ENCODE measurements at regions not wholly inside any gene's neighbourhood (a gene's known extent, or its start where the extent isn't known, plus 50 kb on each side); places are given as distances from the start of the nearest gene placed in this dataset.

DNA sequence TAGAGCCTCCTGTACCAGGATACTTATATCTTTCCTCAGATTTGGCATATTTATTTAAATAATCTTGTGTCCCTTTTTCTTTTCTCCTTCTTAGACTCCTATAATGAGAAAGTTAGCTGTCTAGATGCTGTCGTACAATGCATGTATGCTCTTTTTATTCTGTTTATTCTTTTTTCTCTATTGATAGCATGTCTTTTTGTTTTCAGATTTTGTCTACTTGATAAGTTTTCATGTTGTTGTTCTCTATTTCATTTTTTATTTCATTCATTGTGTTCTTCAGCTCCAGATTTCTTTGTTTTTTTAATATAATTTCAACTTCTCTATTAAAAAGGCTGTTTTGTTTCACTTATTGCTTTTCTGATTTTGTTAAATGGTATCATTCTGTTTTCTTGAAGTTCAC, 674.3 kb upstream of the POU3F3 start:
- TF ChIP-seq ISL1 (CRISPR knock-in tag; IDR thresholded peaks at IDR 0.05) (no peak), OSR1 (CRISPR knock-in tag; IDR thresholded peaks at IDR 0.05) (no peak), TCF4 (CRISPR knock-in tag; IDR thresholded peaks at IDR 0.05; ENCODE audit: borderline replicate concordance) (no peak), CSDC2 (CRISPR knock-in tag; IDR thresholded peaks at IDR 0.05) (no peak)
- TF ChIP-seq, protein P1, sequence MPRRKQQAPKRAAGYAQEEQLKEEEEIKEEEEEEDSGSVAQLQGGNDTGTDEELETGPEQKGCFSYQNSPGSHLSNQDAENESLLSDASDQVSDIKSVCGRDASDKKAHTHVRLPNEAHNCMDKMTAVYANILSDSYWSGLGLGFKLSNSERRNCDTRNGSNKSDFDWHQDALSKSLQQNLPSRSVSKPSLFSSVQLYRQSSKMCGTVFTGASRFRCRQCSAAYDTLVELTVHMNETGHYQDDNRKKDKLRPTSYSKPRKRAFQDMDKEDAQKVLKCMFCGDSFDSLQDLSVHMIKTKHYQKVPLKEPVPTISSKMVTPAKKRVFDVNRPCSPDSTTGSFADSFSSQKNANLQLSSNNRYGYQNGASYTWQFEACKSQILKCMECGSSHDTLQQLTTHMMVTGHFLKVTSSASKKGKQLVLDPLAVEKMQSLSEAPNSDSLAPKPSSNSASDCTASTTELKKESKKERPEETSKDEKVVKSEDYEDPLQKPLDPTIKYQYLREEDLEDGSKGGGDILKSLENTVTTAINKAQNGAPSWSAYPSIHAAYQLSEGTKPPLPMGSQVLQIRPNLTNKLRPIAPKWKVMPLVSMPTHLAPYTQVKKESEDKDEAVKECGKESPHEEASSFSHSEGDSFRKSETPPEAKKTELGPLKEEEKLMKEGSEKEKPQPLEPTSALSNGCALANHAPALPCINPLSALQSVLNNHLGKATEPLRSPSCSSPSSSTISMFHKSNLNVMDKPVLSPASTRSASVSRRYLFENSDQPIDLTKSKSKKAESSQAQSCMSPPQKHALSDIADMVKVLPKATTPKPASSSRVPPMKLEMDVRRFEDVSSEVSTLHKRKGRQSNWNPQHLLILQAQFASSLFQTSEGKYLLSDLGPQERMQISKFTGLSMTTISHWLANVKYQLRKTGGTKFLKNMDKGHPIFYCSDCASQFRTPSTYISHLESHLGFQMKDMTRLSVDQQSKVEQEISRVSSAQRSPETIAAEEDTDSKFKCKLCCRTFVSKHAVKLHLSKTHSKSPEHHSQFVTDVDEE (CRISPR knock-in tag; IDR thresholded peaks at IDR 0.05) = no peak
- ATAC-seq = no peak

DNA sequence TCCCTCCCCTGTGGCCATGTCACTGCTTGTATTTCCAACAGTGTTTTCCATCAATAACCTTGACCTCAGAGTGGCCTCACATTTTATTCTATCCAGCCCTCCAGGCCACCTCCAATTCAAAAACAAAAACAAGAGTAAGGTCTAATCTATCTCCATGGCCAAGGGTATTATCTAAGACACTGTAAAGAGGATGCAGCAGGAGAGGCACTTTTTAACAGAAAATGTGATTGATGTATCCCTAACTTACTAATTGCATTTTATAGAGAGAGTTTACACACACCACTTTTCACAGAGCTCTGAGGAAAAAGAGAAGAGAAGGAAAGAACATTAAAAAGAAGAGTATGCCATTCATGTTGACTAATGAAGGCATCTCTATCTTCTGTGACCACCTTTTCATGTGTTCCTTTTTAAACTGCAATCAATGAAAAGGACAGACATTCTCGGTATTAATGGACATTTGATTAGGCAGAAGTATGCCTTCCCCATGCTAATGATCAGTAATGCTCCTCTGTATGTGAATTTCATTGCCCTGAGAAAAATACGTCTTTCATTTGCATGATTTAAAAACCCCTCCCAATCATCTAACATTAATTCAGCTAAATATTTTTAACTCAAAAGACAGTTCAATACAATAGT, 653.3 kb upstream of the POU3F3 start:
- no peak for ATAC-seq
- TF ChIP-seq ZFP30 (CRISPR knock-in tag; IDR thresholded peaks at IDR 0.05) (no peak), ARNTL (CRISPR knock-in tag; IDR thresholded peaks at IDR 0.05; ENCODE audit: borderline replicate concordance, low read depth) (no peak), RARB (CRISPR knock-in tag; IDR thresholded peaks at IDR 0.05) (no peak), ZC3H10 (CRISPR knock-in tag; IDR thresholded peaks at IDR 0.05) (no peak), GLIS3 (CRISPR knock-in tag; IDR thresholded peaks at IDR 0.05) (no peak), SNAI2 (CRISPR knock-in tag; IDR thresholded peaks at IDR 0.05) (no peak), TOX (CRISPR knock-in tag; IDR thresholded peaks at IDR 0.05; ENCODE audit: borderline replicate concordance) (no peak), ZFP3 (CRISPR knock-in tag; IDR thresholded peaks at IDR 0.05) (no peak), ZNF70 (CRISPR knock-in tag; IDR thresholded peaks at IDR 0.05) (no peak), ESRRG (CRISPR knock-in tag; IDR thresholded peaks at IDR 0.05) (no peak), CSDC2 (CRISPR knock-in tag; IDR thresholded peaks at IDR 0.05) (no peak), OSR1 (CRISPR knock-in tag; IDR thresholded peaks at IDR 0.05) (no peak), ZNF8 (CRISPR knock-in tag; IDR thresholded peaks at IDR 0.05) (no peak)
- TF ChIP-seq, protein P2, sequence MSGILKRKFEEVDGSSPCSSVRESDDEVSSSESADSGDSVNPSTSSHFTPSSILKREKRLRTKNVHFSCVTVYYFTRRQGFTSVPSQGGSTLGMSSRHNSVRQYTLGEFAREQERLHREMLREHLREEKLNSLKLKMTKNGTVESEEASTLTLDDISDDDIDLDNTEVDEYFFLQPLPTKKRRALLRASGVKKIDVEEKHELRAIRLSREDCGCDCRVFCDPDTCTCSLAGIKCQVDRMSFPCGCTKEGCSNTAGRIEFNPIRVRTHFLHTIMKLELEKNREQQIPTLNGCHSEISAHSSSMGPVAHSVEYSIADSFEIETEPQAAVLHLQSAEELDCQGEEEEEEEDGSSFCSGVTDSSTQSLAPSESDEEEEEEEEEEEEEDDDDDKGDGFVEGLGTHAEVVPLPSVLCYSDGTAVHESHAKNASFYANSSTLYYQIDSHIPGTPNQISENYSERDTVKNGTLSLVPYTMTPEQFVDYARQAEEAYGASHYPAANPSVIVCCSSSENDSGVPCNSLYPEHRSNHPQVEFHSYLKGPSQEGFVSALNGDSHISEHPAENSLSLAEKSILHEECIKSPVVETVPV (CRISPR knock-in tag; IDR thresholded peaks at IDR 0.05) = no peak
- TF ChIP-seq, protein P3, sequence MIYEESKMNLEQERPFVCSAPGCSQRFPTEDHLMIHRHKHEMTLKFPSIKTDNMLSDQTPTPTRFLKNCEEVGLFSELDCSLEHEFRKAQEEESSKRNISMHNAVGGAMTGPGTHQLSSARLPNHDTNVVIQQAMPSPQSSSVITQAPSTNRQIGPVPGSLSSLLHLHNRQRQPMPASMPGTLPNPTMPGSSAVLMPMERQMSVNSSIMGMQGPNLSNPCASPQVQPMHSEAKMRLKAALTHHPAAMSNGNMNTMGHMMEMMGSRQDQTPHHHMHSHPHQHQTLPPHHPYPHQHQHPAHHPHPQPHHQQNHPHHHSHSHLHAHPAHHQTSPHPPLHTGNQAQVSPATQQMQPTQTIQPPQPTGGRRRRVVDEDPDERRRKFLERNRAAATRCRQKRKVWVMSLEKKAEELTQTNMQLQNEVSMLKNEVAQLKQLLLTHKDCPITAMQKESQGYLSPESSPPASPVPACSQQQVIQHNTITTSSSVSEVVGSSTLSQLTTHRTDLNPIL (CRISPR knock-in tag; IDR thresholded peaks at IDR 0.05; ENCODE audit: low read depth) = no peak
- TF ChIP-seq, protein P4, sequence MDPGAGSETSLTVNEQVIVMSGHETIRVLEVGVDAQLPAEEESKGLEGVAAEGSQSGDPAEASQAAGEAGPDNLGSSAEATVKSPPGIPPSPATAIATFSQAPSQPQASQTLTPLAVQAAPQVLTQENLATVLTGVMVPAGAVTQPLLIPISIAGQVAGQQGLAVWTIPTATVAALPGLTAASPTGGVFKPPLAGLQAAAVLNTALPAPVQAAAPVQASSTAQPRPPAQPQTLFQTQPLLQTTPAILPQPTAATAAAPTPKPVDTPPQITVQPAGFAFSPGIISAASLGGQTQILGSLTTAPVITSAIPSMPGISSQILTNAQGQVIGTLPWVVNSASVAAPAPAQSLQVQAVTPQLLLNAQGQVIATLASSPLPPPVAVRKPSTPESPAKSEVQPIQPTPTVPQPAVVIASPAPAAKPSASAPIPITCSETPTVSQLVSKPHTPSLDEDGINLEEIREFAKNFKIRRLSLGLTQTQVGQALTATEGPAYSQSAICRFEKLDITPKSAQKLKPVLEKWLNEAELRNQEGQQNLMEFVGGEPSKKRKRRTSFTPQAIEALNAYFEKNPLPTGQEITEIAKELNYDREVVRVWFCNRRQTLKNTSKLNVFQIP (CRISPR knock-in tag; IDR thresholded peaks at IDR 0.05; ENCODE audit: borderline replicate concordance, low read depth) = no peak
- TF ChIP-seq, protein P1 (CRISPR knock-in tag; IDR thresholded peaks at IDR 0.05) = no peak

DNA sequence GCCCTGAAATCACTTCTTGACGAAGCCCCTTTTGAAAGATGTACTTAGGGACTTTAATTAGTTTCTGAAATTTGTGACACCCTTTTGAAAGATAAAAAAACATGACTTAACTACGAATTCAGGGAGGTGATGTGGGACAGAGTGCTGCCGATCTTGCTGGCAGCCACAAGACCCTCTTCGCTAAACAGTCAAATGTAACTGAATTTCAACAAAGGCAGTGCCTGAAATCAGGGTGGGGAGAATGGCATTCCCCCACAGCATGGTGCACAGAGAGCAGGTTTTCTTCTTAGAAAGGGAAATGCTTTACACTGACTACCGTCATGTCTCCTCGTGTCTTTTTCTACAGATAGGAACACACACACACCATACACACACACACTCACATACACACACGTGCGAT, 640.2 kb upstream of the POU3F3 start:
- TF ChIP-seq GLIS3 (CRISPR knock-in tag; IDR thresholded peaks at IDR 0.05) (no peak), ESRRG (CRISPR knock-in tag; IDR thresholded peaks at IDR 0.05) (no peak), ZC3H10 (CRISPR knock-in tag; IDR thresholded peaks at IDR 0.05) (no peak), SNAI2 (CRISPR knock-in tag; IDR thresholded peaks at IDR 0.05) (no peak), ZNF8 (CRISPR knock-in tag; IDR thresholded peaks at IDR 0.05) (no peak), TOX (CRISPR knock-in tag; IDR thresholded peaks at IDR 0.05; ENCODE audit: borderline replicate concordance) (no peak), ZFP3 (CRISPR knock-in tag; IDR thresholded peaks at IDR 0.05) (no peak)
- TF ChIP-seq, protein P5, sequence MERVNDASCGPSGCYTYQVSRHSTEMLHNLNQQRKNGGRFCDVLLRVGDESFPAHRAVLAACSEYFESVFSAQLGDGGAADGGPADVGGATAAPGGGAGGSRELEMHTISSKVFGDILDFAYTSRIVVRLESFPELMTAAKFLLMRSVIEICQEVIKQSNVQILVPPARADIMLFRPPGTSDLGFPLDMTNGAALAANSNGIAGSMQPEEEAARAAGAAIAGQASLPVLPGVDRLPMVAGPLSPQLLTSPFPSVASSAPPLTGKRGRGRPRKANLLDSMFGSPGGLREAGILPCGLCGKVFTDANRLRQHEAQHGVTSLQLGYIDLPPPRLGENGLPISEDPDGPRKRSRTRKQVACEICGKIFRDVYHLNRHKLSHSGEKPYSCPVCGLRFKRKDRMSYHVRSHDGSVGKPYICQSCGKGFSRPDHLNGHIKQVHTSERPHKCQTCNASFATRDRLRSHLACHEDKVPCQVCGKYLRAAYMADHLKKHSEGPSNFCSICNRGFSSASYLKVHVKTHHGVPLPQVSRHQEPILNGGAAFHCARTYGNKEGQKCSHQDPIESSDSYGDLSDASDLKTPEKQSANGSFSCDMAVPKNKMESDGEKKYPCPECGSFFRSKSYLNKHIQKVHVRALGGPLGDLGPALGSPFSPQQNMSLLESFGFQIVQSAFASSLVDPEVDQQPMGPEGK (CRISPR knock-in tag; IDR thresholded peaks at IDR 0.05; ENCODE audit: borderline replicate concordance) = no peak
- TF ChIP-seq, protein P2 (CRISPR knock-in tag; IDR thresholded peaks at IDR 0.05) = no peak

More for the DNA sequence above, 640.2 kb upstream of the POU3F3 start:
- ATAC-seq = no peak

Measured in SK-N-SH treated with all-trans-retinoic acid at 6 μM for 48 hours (cell line).